Neural progenitor cell (in vitro differentiated cells): ENCODE measurements at regions not wholly inside any gene's neighbourhood (a gene's known extent, or its start where the extent isn't known, plus 50 kb on each side); places are given as distances from the start of the nearest gene placed in this dataset.

ENCODE experiments used
- DNase-seq: peaks from one replicate; pipeline ENCODE4 v3.0.0-alpha.2; 2016; ENCODE audit warnings: low spot score
- H2AFZ ChIP-seq: fragments of 200-600 bp; sonication (generic); replicated peaks from 2 replicates; pipeline ENCODE4 v1.6.1; 2016; ENCODE audit warnings: antibody characterized with exemption
- H3F3A ChIP-seq: fragments of 200-600 bp; sonication (generic); 2 replicates; pipeline ENCODE4 v1.6.1; 2016; ENCODE audit warnings: antibody characterized with exemption, low read depth
- H3K27ac ChIP-seq: fragments of 200-600 bp; sonication (generic); 2 replicates; pipeline ENCODE4 v1.5.1; 2016; ENCODE audit warnings: mild to moderate bottlenecking
- H3K27me3 ChIP-seq: fragments of 200-600 bp; sonication (generic); 2 replicates; pipeline ENCODE4 v1.6.1; 2016; ENCODE audit warnings: mild to moderate bottlenecking, moderate library complexity
- H3K36me3 ChIP-seq: fragments of 200-600 bp; sonication (generic); 2 replicates; pipeline ENCODE4 v1.5.1; 2016
- H3K4me1 ChIP-seq: fragments of 200-600 bp; sonication (generic); 2 replicates; pipeline ENCODE4 v1.6.1; 2016; ENCODE audit warnings: mixed run types
- H3K4me2 ChIP-seq: fragments of 200-600 bp; sonication (generic); 2 replicates; pipeline ENCODE4 v1.6.1; 2016
- H3K4me3 ChIP-seq: fragments of 200-600 bp; sonication (generic); 2 replicates; pipeline ENCODE4 v1.5.1; 2016
- H3K79me2 ChIP-seq: fragments of 200-600 bp; sonication (generic); 2 replicates; pipeline ENCODE4 v1.6.1; 2016; ENCODE audit warnings: low read depth
- H3K9ac ChIP-seq: fragments of 200-600 bp; sonication (generic); 2 replicates; pipeline ENCODE4 v1.6.1; 2016
- H3K9me3 ChIP-seq: fragments of 200-600 bp; sonication (generic); 2 replicates; pipeline ENCODE4 v1.5.1; 2016; ENCODE audit warnings: low read depth
- H4K20me1 ChIP-seq: fragments of 200-600 bp; sonication (generic); 2 replicates; pipeline ENCODE4 v1.6.1; 2016; ENCODE audit warnings: low read depth
- H3K27ac Mint-ChIP-seq: 3 replicates; pipeline ENCODE4 v1.8.0; 2021; ENCODE audit warnings: mixed read lengths
- H3K27me3 Mint-ChIP-seq: 2 replicates; pipeline ENCODE4 v1.8.0; 2022; ENCODE audit warnings: low read depth, mild to moderate bottlenecking, inconsistent platforms, moderate library complexity, mixed read lengths; ENCODE audit not compliant: insufficient read depth
- H3K36me3 Mint-ChIP-seq: 3 replicates; pipeline ENCODE4 v1.8.0; 2021; ENCODE audit warnings: mixed read lengths
- H3K4me1 Mint-ChIP-seq: 3 replicates; pipeline ENCODE4 v1.8.0; 2021; ENCODE audit warnings: mixed read lengths
- H3K4me3 Mint-ChIP-seq: 3 replicates; pipeline ENCODE4 v1.8.0; 2021; ENCODE audit warnings: mild to moderate bottlenecking, moderate library complexity, mixed read lengths
- H3K9me3 Mint-ChIP-seq: 3 replicates; pipeline ENCODE4 v1.8.0; 2020; ENCODE audit warnings: mixed read lengths
- EZH2 ChIP-seq: fragments of 200-600 bp; sonication (generic); IDR thresholded peaks from 2 replicates; pipeline ENCODE4 v1.6.1; 2017; ENCODE audit warnings: antibody characterized with exemption, mild to moderate bottlenecking, moderate library complexity
- EZH2phosphoT487 ChIP-seq: fragments of 200-600 bp; sonication (generic); IDR thresholded peaks from 2 replicates; pipeline ENCODE4 v1.6.1; 2017; ENCODE audit warnings: antibody characterized with exemption
- TF ChIP-seq, protein P1 (sequence below): fragments of 200-600 bp; sonication (generic); IDR thresholded peaks from 2 replicates; pipeline ENCODE4 v1.5.1; 2017; ENCODE audit warnings: antibody characterized with exemption, mild to moderate bottlenecking

DNA sequence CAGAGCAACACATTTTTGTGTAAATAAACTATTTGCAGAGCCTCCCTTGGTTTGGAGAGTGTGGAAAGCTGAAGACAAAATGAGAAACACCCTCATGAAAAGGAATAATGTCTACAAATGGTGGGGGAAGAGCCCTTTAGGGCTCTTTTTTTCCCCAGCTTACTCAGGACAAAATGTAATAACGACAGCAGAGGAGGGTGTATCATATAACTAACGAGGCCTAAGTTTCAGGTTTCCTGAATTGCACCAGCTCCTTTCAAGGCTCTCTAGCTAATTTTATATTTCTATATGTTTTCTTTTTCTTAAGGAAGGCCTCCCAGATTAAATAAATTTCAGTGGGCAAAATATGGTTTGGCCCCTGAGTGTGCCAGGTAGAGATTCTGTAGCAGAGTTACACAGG lies 116.3 kb downstream of the FEM1C start:
- Mint-ChIP-seq H3K27ac (no peak overlapping the region), H3K4me3 (no peak overlapping the region), H3K27me3 (no peaks in the 10 kb centered on the region), H3K4me1 (peaks cover 10% of the 10 kb centered on the region), H3K36me3 (no peaks in the 10 kb centered on the region), H3K9me3 (no peaks in the 10 kb centered on the region)
- DNase-seq, result no peak
- no peak overlapping the region for H3K4me2 ChIP-seq
- H3K27me3 ChIP-seq, result no peaks in the 10 kb centered on the region
- TF ChIP-seq EZH2, result no peak
- TF ChIP-seq, protein P1, sequence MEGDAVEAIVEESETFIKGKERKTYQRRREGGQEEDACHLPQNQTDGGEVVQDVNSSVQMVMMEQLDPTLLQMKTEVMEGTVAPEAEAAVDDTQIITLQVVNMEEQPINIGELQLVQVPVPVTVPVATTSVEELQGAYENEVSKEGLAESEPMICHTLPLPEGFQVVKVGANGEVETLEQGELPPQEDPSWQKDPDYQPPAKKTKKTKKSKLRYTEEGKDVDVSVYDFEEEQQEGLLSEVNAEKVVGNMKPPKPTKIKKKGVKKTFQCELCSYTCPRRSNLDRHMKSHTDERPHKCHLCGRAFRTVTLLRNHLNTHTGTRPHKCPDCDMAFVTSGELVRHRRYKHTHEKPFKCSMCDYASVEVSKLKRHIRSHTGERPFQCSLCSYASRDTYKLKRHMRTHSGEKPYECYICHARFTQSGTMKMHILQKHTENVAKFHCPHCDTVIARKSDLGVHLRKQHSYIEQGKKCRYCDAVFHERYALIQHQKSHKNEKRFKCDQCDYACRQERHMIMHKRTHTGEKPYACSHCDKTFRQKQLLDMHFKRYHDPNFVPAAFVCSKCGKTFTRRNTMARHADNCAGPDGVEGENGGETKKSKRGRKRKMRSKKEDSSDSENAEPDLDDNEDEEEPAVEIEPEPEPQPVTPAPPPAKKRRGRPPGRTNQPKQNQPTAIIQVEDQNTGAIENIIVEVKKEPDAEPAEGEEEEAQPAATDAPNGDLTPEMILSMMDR, result no peak
- TF ChIP-seq EZH2phosphoT487, result no peak
- H3F3A ChIP-seq, result no peaks in the 10 kb centered on the region
- H3K9ac ChIP-seq, result no peak overlapping the region
- no peaks in the 10 kb centered on the region for H3K9me3 ChIP-seq
- no peak overlapping the region for H3K4me3 ChIP-seq
- H2AFZ ChIP-seq, result no peak overlapping the region
- no peaks in the 10 kb centered on the region for H4K20me1 ChIP-seq
- no peak overlapping the region for H3K27ac ChIP-seq
- no peaks in the 10 kb centered on the region for H3K36me3 ChIP-seq
- H3K79me2 ChIP-seq, result no peaks in the 10 kb centered on the region
- peaks cover 8% of the 10 kb centered on the region for H3K4me1 ChIP-seq

DNA sequence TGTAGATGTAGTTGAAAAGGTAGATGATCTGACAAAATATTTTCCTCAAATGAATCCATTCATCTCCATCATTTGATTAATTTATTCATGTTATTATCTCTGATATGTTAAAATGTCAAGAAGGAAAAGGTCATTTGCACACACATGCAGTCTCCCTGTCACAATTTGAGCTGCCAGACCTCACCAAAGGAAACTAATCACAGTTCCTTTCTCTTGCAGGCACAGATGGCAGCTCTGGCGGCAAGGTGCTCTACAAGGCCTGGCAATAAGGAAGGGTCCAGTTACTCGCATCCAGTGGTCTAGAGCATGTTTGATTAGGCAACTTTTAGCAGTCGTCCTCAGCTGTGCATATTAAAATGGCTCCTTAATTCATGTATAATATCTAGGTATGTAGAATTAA lies 120.1 kb downstream of the FEM1C start:
- Histone ChIP-seq H3K4me2 (no peak overlapping the region), H4K20me1 (no peaks in the 10 kb centered on the region), H2AFZ (no peak overlapping the region), H3K79me2 (no peaks in the 10 kb centered on the region), H3K27ac (no peak overlapping the region), H3K36me3 (no peaks in the 10 kb centered on the region), H3K9me3 (no peaks in the 10 kb centered on the region), H3K27me3 (no peaks in the 10 kb centered on the region), H3K4me3 (no peak overlapping the region), H3F3A (no peaks in the 10 kb centered on the region), H3K4me1 (peaks cover 8% of the 10 kb centered on the region), H3K9ac (no peak overlapping the region)
- TF ChIP-seq, protein P1, result no peak
- no peak for TF ChIP-seq EZH2phosphoT487
- no peak for TF ChIP-seq EZH2
- Mint-ChIP-seq H3K9me3 (no peaks in the 10 kb centered on the region), H3K36me3 (no peaks in the 10 kb centered on the region), H3K27me3 (no peaks in the 10 kb centered on the region), H3K27ac (no peak overlapping the region), H3K4me1 (peaks cover 10% of the 10 kb centered on the region), H3K4me3 (no peak overlapping the region)
- DNase-seq, result no peak

DNA sequence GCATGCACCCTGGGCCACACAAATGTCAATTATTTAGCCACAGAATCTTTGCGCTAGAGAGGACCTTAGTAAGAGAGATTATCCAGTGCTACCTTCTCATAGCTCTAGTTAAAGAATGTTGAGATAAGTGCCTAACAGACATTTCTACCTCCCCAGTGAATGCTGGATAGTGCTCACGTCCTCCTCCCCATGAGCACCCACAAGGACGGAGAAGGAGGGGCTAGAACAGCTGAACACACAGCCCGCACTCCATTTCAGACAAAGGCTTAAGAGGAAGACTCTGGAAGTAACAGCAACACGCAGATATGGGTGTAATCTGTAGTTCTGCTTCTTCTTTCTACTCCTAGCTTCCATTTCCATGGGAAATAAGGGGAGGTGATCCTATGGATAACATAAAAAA lies 120.5 kb downstream of the FEM1C start:
- no peaks in the 10 kb centered on the region for H4K20me1 ChIP-seq
- H3K4me3 Mint-ChIP-seq, result no peak overlapping the region
- H3F3A ChIP-seq, result no peaks in the 10 kb centered on the region
- H3K4me1 ChIP-seq, result peaks cover 8% of the 10 kb centered on the region
- H3K36me3 Mint-ChIP-seq, result no peaks in the 10 kb centered on the region
- no peaks in the 10 kb centered on the region for H3K27me3 ChIP-seq
- no peak overlapping the region for H3K27ac ChIP-seq
- H2AFZ ChIP-seq, result no peak overlapping the region
- H3K9me3 Mint-ChIP-seq, result no peaks in the 10 kb centered on the region
- H3K4me2 ChIP-seq, result no peak overlapping the region
- no peak for DNase-seq
- no peak overlapping the region for H3K4me3 ChIP-seq
- H3K79me2 ChIP-seq, result no peaks in the 10 kb centered on the region
- H3K9me3 ChIP-seq, result no peaks in the 10 kb centered on the region
- H3K27me3 Mint-ChIP-seq, result no peaks in the 10 kb centered on the region
- peaks cover 8% of the 10 kb centered on the region for H3K4me1 Mint-ChIP-seq
- TF ChIP-seq EZH2 (no peak), EZH2phosphoT487 (no peak)
- TF ChIP-seq, protein P1, result no peak
- no peaks in the 10 kb centered on the region for H3K36me3 ChIP-seq
- H3K9ac ChIP-seq, result no peak overlapping the region
- H3K27ac Mint-ChIP-seq, result no peak overlapping the region
